Gastroesophageal sphincter (tissue), 4 donors: ENCODE measurements at regions not wholly inside any gene's neighbourhood (a gene's known extent, or its start where the extent isn't known, plus 50 kb on each side); places are given as distances from the start of the nearest gene placed in this dataset.
"Not testable (repeated sequence)": the region's sequence is repeated elsewhere in the genome, so short reads cannot be mapped to it uniquely, and the experiment has no call there.

ENCODE experiments used
- ATAC-seq: fragments of 150-250 bp; one replicate; pipeline ENCODE4 v1.9.1; 2016; ENCODE audit warnings: mild to moderate bottlenecking, moderate library complexity
- H3K27ac ChIP-seq, 4 donors: fragments of 200-600 bp; sonication (generic) in 3 of 4; 1 replicate in 3 of 4; 2 replicates in 1 of 4; pipeline ENCODE4 v1.5.1; 2016 to 2019
- H3K27me3 ChIP-seq: fragments of 200-600 bp; sonication (generic); one replicate; pipeline ENCODE4 v1.5.1; 2019
- H3K36me3 ChIP-seq, 2 donors: fragments of 200-600 bp; sonication (generic); one replicate each; pipeline ENCODE4 v1.5.1; 2019; ENCODE audit warnings: control low read depth in 1 of 2
- H3K4me1 ChIP-seq, 3 donors: fragments of 200-600 bp; sonication (generic); 1 replicate in 2 of 3; 2 replicates in 1 of 3; pipeline ENCODE4 v1.5.1; 2016 to 2019; ENCODE audit warnings: control low read depth in 2 of 3
- H3K4me3 ChIP-seq, 2 donors: fragments of 200-600 bp; sonication (generic); one replicate each; pipeline ENCODE4 v1.5.1; 2019; ENCODE audit warnings: mild to moderate bottlenecking in 1 of 2, moderate library complexity in 1 of 2
- H3K9me3 ChIP-seq, 3 donors: fragments of 200-600 bp; sonication (generic); one replicate each; pipeline ENCODE4 v1.5.1; 2017 to 2019; ENCODE audit warnings: control low read depth in 2 of 3
- EP300 ChIP-seq: sonication (generic); formaldehyde crosslinking; IDR thresholded peaks from one replicate; pipeline ENCODE4 v1.6.1; 2017; ENCODE audit warnings: antibody characterized with exemption, mild to moderate bottlenecking
- POLR2A ChIP-seq, 2 donors: fragments of 450-650 bp; IDR thresholded peaks; one replicate each; pipeline ENCODE4 v1.6.1; 2017; ENCODE audit warnings: antibody characterized with exemption in 2 of 2, mild to moderate bottlenecking in 2 of 2, moderate library complexity in 1 of 2
- POLR2AphosphoS5 ChIP-seq: sonication (generic); formaldehyde crosslinking; IDR thresholded peaks from one replicate; pipeline ENCODE4 v1.6.1; 2017; ENCODE audit warnings: antibody characterized with exemption
- WGBS, 2 donors: methylation state at CpG; one replicate each; pipeline ENCODE4 v1.1.5; 2018; ENCODE audit warnings: low coverage in 1 of 2; 5-methylcytosine and 5-hydroxymethylcytosine counted together
- TF ChIP-seq, protein P1 (sequence below), 4 experiments: fragments of 200-600 bp in 2 of 4; fragments of 450-650 bp in 2 of 4; sonication (generic) in 1 of 4; IDR thresholded peaks; one replicate each; pipeline ENCODE4 v1.5.1; 2017 to 2019; ENCODE audit warnings: antibody characterized with exemption in 4 of 4, mild to moderate bottlenecking in 2 of 4, moderate library complexity in 2 of 4

- Histone ChIP-seq H3K4me3 (no peak overlapping the region), H3K27ac (no peak overlapping the region), H3K36me3 (no peaks in the 10 kb centered on the region), H3K9me3 (no peaks in the 10 kb centered on the region), H3K27me3 (no peaks in the 10 kb centered on the region), H3K4me1 (peaks cover 0 to 32% (median 0%) of the 10 kb centered on the region in 3 donors)
- WGBS, 2 donors, result 80 to 84% methylated on average over 2 to 3 of the region's 3 CpGs
- no peak for TF ChIP-seq EP300
- TF ChIP-seq, protein P1, sequence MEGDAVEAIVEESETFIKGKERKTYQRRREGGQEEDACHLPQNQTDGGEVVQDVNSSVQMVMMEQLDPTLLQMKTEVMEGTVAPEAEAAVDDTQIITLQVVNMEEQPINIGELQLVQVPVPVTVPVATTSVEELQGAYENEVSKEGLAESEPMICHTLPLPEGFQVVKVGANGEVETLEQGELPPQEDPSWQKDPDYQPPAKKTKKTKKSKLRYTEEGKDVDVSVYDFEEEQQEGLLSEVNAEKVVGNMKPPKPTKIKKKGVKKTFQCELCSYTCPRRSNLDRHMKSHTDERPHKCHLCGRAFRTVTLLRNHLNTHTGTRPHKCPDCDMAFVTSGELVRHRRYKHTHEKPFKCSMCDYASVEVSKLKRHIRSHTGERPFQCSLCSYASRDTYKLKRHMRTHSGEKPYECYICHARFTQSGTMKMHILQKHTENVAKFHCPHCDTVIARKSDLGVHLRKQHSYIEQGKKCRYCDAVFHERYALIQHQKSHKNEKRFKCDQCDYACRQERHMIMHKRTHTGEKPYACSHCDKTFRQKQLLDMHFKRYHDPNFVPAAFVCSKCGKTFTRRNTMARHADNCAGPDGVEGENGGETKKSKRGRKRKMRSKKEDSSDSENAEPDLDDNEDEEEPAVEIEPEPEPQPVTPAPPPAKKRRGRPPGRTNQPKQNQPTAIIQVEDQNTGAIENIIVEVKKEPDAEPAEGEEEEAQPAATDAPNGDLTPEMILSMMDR (IDR thresholded peaks at IDR 0.05), result no peak
- TF ChIP-seq POLR2A (IDR thresholded peaks at IDR 0.05), result no peak
- no peak for TF ChIP-seq POLR2AphosphoS5
- ATAC-seq, result no peak
Observed at GRCh38 chr2:60212181-60212945, 341.1 kb downstream of the BCL11A start.

GRCh38 chr2:60189006-60189405 is 364.4 kb downstream of the BCL11A start:
- H3K27me3 ChIP-seq, H3K4me1 ChIP-seq, H3K4me3 ChIP-seq, H3K27ac ChIP-seq, H3K36me3 ChIP-seq, ATAC-seq: not testable (repeated sequence)
- peaks cover 0 to 37% (median 2%) of the 10 kb centered on the region in 3 donors for H3K9me3 ChIP-seq
- WGBS, 2 donors, result 89 to 95% methylated on average over 6 to 14 of the region's 19 CpGs

DNA sequence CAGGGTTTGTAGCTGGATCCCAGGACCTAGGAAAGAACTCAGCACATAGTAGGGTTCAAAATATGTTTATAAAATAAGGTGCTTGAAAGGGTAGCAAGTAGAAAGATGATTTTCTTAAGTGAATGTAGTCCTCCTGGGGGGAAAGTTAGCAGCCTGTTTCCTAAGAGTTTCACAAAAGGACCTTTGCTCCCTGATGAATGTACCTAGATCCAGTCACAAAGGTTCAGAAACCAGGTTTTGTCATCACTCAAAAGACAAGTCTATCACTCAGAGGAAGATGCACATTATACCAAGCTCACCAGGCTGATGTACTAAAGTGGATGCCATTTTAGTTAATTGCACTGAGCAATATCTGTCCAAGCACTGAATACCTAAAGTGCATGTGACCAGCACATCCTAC is 378.2 kb downstream of the BCL11A start:
- H3K9me3 ChIP-seq, result no peaks in the 10 kb centered on the region
- no peak for TF ChIP-seq POLR2AphosphoS5
- no peak for TF ChIP-seq POLR2A (IDR thresholded peaks at IDR 0.05)
- TF ChIP-seq, protein P1 (IDR thresholded peaks at IDR 0.05), result no peak
- no peak for TF ChIP-seq EP300
- no peak overlapping the region for H3K27ac ChIP-seq
- no peaks in the 10 kb centered on the region for H3K36me3 ChIP-seq
- ATAC-seq, result no peak
- no peaks in the 10 kb centered on the region for H3K4me1 ChIP-seq
- no peak overlapping the region for H3K4me3 ChIP-seq
- no peaks in the 10 kb centered on the region for H3K27me3 ChIP-seq

GRCh38 chr2:60174146-60174545 is 379.3 kb downstream of the BCL11A start:
- ATAC-seq, result no peak
- Histone ChIP-seq H3K36me3 (no peaks in the 10 kb centered on the region), H3K9me3 (no peaks in the 10 kb centered on the region), H3K27ac (no peak overlapping the region), H3K27me3 (no peaks in the 10 kb centered on the region), H3K4me1 (no peaks in the 10 kb centered on the region), H3K4me3 (no peak overlapping the region)
- 64 to 91% methylated on average over 1 of the region's 1 CpG for WGBS, 2 donors
- TF ChIP-seq POLR2AphosphoS5, result no peak
- TF ChIP-seq EP300, result no peak
- TF ChIP-seq, protein P1 (IDR thresholded peaks at IDR 0.05), result no peak
- TF ChIP-seq POLR2A (IDR thresholded peaks at IDR 0.05), result no peak

DNA sequence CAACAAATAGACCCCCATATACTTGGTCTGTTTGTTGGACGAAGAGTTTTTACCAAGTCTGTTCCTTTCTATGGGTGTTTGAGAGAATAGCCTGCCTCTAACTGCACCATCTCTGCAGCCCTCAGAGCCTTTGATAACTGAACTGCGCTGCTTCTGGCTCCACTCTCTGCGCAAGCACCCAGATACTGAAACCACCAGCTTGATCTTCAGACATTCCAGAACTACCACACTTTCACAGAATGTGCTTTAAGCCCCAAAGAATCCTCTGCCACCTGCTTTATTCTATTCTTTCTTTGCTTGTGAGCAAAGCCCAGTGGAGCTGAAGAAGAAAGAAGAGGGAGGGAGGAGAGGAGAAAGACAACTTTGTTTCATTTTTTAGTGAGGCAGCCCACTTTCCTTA is 380.7 kb downstream of the BCL11A start:
- Histone ChIP-seq H3K27me3 (no peaks in the 10 kb centered on the region), H3K4me3 (no peak overlapping the region), H3K27ac (no peak overlapping the region), H3K4me1 (no peaks in the 10 kb centered on the region), H3K9me3 (no peaks in the 10 kb centered on the region), H3K36me3 (no peaks in the 10 kb centered on the region)
- no peak for ATAC-seq
- TF ChIP-seq POLR2A (IDR thresholded peaks at IDR 0.05) (no peak), POLR2AphosphoS5 (no peak), EP300 (no peak)
- TF ChIP-seq, protein P1 (IDR thresholded peaks at IDR 0.05), result no peak
- WGBS, 2 donors, result 87 to 96% methylated on average over 3 of the region's 3 CpGs
